ENCODE measurements at regions not wholly inside any gene's neighbourhood (a gene's known extent, or its start where the extent isn't known, plus 50 kb on each side); places are given as distances from the start of the nearest gene placed in this dataset.

- DNase-seq, result no peak
Measured at GRCh38 chr19:23531976-23532375, 136.7 kb upstream of the ZNF91 start.

GRCh38 chr19:23531231-23531790, 136.0 kb upstream of the ZNF91 start:
- no peak for DNase-seq

DNA sequence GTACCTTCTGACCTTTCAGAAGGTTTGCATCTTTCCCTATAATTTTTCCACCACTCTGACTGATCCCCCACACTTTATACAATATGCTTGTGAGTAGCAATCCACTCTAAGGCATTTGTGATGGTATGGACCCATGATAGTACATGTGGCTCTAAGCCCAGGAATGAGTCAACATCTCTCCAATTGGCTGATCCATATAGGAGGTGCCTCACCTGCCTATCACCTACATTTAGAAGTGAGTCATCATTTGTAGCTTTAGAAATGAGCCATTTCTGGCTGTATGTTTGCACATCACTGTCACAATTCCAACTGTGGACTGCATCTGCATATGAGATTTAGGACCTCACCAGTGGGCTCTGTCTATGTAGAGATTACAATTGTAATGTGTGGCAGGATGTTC, 133.1 kb upstream of the ZNF91 start:
- no peak for DNase-seq

- no peak for DNase-seq
Measured at GRCh38 chr19:23527797-23528196, 132.5 kb upstream of the ZNF91 start.

GRCh38 chr19:23526302-23526701, 131.0 kb upstream of the ZNF91 start:
- no peak for DNase-seq

GRCh38 chr19:23525276-23525852, 130.1 kb upstream of the ZNF91 start:
- no peak for DNase-seq

- DNase-seq, result no peak
Measured at GRCh38 chr19:23523863-23524262, 128.6 kb upstream of the ZNF91 start.

DNA sequence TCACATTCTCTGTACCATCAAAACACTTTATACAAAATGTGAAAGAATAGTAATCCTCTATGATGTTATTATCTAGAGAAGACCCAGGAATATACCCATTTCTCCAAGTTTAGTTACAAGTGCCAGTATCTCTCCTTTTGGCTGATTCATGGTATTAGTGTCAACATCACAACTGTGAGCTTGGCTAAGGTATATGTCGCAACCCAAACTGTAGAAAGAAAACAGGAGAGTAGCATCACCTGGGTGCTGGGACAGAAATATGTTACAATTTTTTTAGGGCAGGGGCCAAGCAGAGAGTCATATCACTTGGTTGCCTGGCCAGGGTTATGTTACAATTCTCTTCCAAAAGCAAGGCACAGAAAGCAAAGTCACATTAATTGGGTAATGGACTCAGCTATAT, 127.2 kb upstream of the ZNF91 start:
- DNase-seq, result no peak

DNA sequence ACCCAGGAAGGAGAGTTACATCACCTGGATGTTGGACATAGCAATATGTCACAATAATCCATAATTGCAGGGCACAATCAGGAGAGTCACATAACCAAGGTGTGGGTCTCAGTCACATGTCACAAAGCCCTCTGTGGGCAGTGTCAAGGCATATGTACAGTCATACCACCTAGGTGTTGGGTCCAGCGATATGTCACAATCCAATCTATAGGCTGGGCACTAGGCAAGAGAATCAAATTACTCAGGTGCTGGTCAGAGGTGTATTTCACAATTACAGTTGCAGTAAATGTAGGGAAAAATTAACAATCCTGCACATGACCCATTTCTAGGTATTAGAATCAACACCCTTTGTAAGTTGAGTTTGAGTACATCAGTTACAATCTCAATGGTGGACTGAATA, 126.2 kb upstream of the ZNF91 start:
- DNase-seq, result no peak

DNA sequence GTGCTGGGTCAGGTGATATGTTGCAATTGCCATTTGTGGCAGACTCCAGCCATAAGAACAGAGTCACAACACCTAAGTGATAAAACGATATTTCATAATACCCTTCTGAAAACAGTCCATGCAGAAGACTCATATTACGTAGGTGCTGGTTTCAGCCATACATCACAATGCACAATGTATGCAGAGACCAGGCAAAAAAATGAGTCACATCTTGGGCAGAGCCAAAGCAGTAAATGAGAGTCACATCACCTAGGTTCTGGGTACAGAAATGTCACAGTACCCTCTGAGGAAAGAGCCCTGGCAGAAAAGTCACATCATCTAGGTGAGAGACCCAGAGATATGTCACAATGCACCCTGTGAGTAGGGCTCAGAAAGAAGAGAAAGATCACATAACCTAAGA, 125.2 kb upstream of the ZNF91 start:
- no peak for DNase-seq

GRCh38 chr19:23519031-23519430, 123.8 kb upstream of the ZNF91 start:
- DNase-seq, result no peak

- DNase-seq, result no peak
Measured at GRCh38 chr19:23516266-23516665, 121.0 kb upstream of the ZNF91 start.

DNA sequence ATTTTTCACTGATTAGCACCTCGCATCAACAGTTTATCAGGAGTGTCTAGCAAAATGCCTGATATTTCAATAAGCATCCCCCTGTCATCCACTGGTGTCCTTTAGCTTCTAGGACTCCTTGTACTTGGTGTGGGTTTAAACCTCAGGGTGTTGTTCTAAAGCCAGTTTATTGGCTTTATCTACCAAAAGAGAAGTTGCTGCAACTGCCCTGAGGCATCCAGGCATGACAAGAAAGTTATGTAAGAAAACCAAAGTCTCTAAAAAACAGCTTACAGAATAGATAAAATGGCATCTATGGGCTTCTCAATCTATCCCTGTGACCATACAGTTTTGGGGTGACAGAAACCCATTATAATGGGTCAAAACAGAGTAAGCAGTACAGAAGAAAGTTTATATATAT, 120.3 kb upstream of the ZNF91 start:
- no peak for DNase-seq

DNA sequence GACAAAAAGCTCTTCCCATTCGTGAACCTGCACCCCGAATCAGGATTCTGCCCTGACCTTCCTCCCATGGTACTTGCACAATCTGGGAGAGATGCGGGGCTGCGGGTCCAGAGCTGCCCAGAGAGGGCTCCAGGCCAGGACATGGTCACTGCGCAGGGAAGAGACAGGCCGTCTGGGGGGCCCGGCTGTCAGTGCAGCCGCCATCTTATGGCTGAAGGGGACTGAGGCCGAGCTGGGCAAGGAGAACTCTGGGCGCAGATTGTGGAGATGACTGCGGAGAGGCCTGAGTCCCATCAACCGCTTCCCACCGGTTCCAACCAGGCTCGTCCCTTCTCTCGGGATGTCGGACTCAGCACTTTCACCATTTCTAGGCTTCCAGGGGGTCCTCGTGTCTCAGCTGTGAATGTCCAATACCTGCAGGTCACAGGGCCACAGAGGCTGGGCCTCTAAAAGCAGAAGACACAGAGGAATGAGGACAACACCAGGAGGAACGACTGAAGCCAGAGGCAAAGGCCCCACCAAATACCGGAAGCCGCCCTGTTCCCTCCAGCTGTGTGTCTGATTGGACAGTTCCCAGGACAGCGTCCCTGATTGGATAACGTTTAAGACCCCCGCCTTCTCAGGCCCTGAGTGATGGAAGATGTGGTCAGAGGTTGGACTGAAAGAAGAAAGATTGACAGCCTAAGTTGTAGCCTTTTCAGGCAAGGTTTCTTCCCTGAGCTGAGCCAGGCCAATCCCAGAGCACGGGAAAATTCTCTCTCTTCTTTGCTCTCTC, 117.1 kb upstream of the ZNF91 start:
- no peak for DNase-seq

DNA sequence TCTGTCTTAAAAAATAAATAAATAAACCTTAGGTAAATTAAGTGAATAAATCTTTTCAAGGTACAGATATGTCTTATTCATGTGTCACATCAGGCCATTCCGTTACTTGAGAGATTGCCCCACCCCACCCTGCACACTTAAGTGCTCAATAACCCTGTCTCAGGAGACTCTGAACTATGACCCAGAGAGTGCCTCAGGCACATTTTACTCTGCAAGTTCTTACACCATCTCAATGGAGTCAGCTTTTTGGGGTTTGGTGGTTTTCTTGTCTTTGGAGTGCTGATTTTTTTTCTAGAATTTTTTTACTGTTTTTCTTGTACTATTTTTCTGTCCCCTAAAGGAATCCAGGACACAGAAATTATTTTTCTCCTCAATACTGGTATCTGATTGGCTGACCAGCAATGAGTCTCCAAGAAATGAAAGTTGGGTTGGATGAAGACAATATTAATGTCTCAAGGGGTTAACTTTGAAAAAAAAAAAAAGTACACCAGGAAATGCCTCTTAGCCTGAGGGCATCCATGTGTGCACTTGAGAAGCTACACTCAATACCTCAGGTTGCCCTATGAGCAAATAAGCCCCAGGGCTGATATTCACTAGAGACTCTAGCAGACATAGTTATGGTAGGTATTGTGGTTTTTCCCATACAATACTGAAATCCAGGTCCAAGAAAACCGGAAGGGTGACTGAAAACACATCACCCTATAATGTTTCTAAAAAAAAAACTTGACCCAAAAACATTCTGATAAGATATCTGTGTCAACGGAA, 114.6 kb upstream of the ZNF91 start:
- DNase-seq, result no peak

DNA sequence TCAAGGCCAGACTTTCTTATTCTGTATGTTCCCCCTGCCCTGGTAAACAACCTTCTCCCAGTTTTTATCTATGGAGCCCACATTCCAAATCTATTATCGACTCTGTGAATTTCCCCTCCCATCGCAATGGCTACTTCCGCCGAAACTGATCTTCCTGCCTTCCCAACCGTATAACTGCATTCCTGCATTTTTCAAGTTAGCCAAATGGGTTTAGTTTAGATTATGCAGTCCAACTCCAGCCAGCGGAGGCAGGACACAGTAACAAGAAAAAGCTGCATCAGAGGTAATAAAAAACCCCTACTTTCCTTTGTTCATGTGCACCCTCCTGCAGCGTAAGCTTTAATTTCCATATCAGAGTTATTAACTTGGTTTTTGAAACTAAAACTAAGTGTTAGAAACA, 112.2 kb upstream of the ZNF91 start:
- no peak for DNase-seq

GRCh38 chr19:23505738-23506137, 110.5 kb upstream of the ZNF91 start:
- no peak for DNase-seq

DNA sequence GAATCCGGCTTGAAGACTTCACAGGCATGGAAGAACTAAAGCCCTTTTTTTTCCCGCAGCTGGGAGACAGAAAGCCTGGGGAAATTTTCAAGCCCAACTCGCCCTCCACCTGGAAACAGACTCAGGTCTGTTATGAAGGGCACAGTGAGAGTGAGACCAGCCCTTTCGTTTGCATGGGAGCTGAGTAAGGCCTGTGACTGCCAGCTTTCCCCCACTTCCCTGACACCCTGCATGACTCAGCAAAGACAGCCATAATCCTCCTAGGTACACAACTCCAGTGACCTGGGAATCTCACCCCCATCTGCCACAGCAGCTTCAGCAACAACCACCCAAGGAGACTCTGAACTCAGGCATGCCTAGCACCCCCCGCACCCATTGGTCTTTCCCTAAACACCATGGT, 87.6 kb upstream of the ZNF91 start:
- no peak for DNase-seq

DNA sequence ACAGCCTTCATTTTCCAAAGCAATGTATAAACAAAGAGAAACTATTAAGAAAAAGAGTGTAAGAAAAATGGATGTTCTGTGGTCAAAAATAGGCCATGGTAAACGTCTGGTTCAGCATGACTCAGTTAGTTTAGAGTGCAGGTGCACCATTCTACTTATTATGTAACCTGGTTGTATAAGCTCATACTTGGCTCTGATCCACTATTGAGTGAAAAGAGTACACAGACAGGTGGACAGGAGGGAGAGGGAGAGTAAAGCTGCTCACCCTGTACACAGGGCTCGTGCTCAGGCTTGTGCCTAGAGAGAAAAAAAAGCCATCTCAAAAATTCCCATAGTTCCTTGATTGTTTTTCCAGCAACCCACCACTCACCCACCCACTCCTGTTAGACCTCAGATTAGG, 85.8 kb upstream of the ZNF91 start:
- DNase-seq, result peak; percentile 1

GRCh38 chr19:23475477-23475876, 80.2 kb upstream of the ZNF91 start:
- DNase-seq, result no peak

DNA sequence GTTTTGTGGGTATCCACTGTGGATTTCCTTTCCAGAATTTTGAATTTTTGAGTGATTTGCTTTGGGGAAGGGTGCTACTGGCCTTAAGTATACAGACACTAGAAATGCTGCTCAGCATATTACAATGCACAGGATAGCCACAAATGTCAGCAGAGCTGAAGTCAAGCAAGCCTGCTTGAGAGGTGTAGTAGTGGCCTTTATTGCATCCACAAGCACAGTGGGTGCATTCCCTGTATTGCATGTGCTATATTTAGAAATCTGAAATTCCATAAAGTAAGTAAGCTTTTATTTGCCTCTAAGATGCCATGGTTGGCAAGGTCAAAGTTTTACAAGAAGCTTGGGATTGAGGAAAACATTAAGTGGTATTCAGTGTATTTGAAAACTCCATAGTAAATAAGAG, 79.5 kb upstream of the ZNF91 start:
- DNase-seq, result no peak

DNA sequence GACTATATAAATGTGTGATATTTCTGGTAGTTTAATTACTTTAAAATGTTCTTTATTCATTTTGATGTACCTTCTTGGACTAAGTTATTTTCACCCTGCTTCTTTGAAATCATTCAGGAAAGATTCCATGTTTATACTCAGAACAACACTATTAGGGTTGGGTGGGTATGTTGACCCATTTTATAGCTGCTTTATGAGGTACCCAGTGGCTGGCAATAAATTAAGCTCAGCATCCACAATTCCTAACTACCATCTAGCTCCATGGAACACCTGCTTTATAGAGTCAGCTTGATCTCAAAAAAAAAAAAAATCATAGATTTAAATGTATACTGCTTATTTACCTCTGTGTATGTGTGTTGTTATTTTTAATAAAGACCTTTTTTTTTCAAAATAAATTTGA, 78.9 kb upstream of the ZNF91 start:
- no peak for DNase-seq

DNA sequence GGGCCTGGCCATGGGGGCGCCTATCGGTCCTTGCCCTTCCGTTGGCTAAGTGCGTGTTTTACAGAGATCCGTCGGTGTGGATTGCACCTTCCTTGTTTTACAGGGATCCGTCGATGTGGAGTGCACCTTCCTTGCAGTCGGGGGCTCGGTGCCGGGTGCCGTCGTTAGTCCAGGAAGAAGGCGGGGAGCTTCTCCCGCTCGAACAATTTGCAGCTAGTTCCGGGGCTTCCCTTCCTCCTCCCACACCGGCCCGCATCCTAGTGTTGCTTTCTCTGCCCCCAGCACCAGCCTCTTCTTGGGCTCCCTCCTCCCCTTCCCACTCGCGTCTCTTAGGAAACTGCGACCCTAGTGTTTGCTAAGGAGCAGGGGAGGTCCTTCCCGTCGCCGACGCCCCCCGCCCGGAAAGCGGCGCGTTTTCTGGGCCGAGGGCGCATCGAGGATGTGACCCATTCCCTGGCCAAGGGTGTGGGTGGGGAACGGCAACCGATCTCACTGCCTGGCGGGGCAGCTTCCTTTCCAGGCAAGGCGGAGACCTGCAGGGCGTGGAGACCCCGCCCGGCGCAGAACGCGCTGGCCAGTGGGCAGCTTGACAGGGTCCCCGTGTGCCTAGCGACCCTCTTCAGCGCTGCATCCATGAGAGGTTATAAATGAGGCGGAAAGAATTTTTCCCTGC, 75.7 kb upstream of the ZNF91 start:
- DNase-seq, result peak; percentile 4
